K562 (cell line): ENCODE measurements at regions not wholly inside any gene's neighbourhood (a gene's known extent, or its start where the extent isn't known, plus 50 kb on each side); places are given as distances from the start of the nearest gene placed in this dataset.

Experiments
- ATAC-seq: fragments of 200-7000 bp; cut with Tn5 transposase; 3 replicates; pipeline ENCODE4 v1.9.1; 2020; ENCODE audit warnings: moderate library complexity
- BruUV-seq: library from RNA; stranded (reverse); fragments of 400-500 nt; replicated peaks from 2 replicates; lab custom pipeline; 2021; lab: Mats Ljungman, UMichigan
- CTCF ChIA-PET: fragments of 300-600 bp; formaldehyde crosslinking; extraction: SDS; loops from one replicate; lab custom pipeline; 2021; ENCODE audit warnings: low intra/inter-chr PET ratio; lab: Yijun Ruan, JAX
- POLR2A ChIA-PET: fragments of 300-600, 350-650 bp; sonication (Branson Sonifier 250); formaldehyde crosslinking; extraction: SDS; loops from one replicate; lab custom pipeline; 2021; ENCODE audit warnings: antibody characterized with exemption, inconsistent platforms; lab: Yijun Ruan, JAX
- DNase-seq, 4 experiments: peaks; one replicate each; pipeline versions ENCODE4 v3.0.0 to v3.0.0-alpha.2; 2011 to 2018; ENCODE audit warnings: low spot score in 3 of 4, mixed read lengths in 3 of 4; ENCODE audit errors: extremely low read depth in 1 of 4
- FAIRE-seq: peaks from 2 replicates; lab custom pipeline; 2011; peaks lifted over from hg19 to GRCh38; lab: Jason Lieb, UNC
- H2AFZ ChIP-seq: 2 replicates; pipeline ENCODE4 v1.6.0; 2011; ENCODE audit warnings: low read depth, low read length, control low read depth, inconsistent platforms
- H3K27ac ChIP-seq: fragments of 200-600 bp; 3 replicates; pipeline ENCODE4 v1.8.0; 2011; ENCODE audit warnings: low read depth, mild to moderate bottlenecking, control low read depth, inconsistent platforms, low read length, moderate library complexity, mixed read lengths; ENCODE audit errors: extremely low read depth
- H3K27me3 ChIP-seq, 2 experiments: fragments of 300-600 bp in 1 of 2; 2 replicates in 1 of 2; 3 replicates in 1 of 2; pipeline versions ENCODE4 v1.6.0 to v1.8.0; 2011; ENCODE audit warnings: inconsistent platforms in 2 of 2, low read length in 2 of 2, mild to moderate bottlenecking in 1 of 2, mixed read lengths in 1 of 2, moderate library complexity in 1 of 2; ENCODE audit not compliant: control insufficient read depth in 2 of 2, insufficient read depth in 2 of 2
- H3K36me3 ChIP-seq: fragments of 300-600 bp; 3 replicates; pipeline ENCODE4 v1.8.0; 2011; ENCODE audit warnings: mild to moderate bottlenecking, low read length, inconsistent platforms; ENCODE audit not compliant: control insufficient read depth, insufficient read depth
- H3K4me1 ChIP-seq, 2 experiments: fragments of 200-600 bp in 1 of 2; replicated peaks in 1 of 2; 2 replicates in 1 of 2; 3 replicates in 1 of 2; pipeline versions ENCODE4 v1.5.1 to v1.8.0; 2011; ENCODE audit warnings: inconsistent platforms in 2 of 2, low read length in 2 of 2, mild to moderate bottlenecking in 1 of 2, mixed read lengths in 1 of 2, moderate library complexity in 1 of 2; ENCODE audit not compliant: control insufficient read depth in 2 of 2, insufficient read depth in 2 of 2
- H3K4me2 ChIP-seq: 2 replicates; pipeline ENCODE4 v1.6.1; 2011; ENCODE audit warnings: low read length, control low read depth, inconsistent platforms, mixed read lengths; ENCODE audit not compliant: insufficient read depth
- H3K4me3 ChIP-seq: fragments of 200-600 bp; sonication (generic), shearing (Covaris generic); 2 replicates; pipeline ENCODE4 v1.5.1; 2016; ENCODE audit warnings: control low read depth, inconsistent platforms
- H3K79me2 ChIP-seq: fragments of 200-600 bp; 3 replicates; pipeline ENCODE4 v1.8.0; 2011; ENCODE audit warnings: low read length, inconsistent platforms; ENCODE audit not compliant: control insufficient read depth, insufficient read depth
- H3K9ac ChIP-seq, 2 experiments: 2 replicates each; pipeline versions ENCODE4 v1.6.0 to v1.6.1; 2011; ENCODE audit warnings: low read depth in 2 of 2, low read length in 2 of 2, control low read depth in 1 of 2, inconsistent platforms in 1 of 2, mild to moderate bottlenecking in 1 of 2, mixed read lengths in 1 of 2; ENCODE audit not compliant: insufficient read depth in 1 of 2
- H3K9me1 ChIP-seq: one replicate; pipeline ENCODE4 v1.6.0; 2011; ENCODE audit warnings: inconsistent platforms, mild to moderate bottlenecking, low read length, moderate library complexity; ENCODE audit not compliant: control insufficient read depth, insufficient read depth
- H3K9me3 ChIP-seq: replicated peaks from 2 replicates; pipeline ENCODE4 v1.5.1; 2011; ENCODE audit warnings: low read depth, low read length, inconsistent platforms; ENCODE audit not compliant: control insufficient read depth, insufficient read depth
- H4K20me1 ChIP-seq: replicated peaks from 2 replicates; pipeline ENCODE4 v1.6.1; 2011; ENCODE audit warnings: low read length, inconsistent platforms, mixed read lengths; ENCODE audit not compliant: control insufficient read depth, insufficient read depth
- ATF6 ChIP-seq: sonication (generic); formaldehyde crosslinking; IDR thresholded peaks from 2 replicates; pipeline ENCODE4 v1.4.0; 2020; ENCODE audit warnings: mild to moderate bottlenecking, missing genetic modification reagents
- ELK1 ChIP-seq: sonication (generic); formaldehyde crosslinking; IDR thresholded peaks from 2 replicates; pipeline ENCODE4 v1.8.1; 2022; ENCODE audit warnings: missing genetic modification reagents
- HEY1 ChIP-seq: fragments of 250-450 bp; sonication (Bioruptor Pico); IDR thresholded peaks from 2 replicates; pipeline ENCODE4 v1.5.0; 2020; ENCODE audit warnings: mild to moderate bottlenecking, moderate library complexity, borderline replicate concordance
- NEUROD1 ChIP-seq: fragments of 150-350 bp; IDR thresholded peaks from 2 replicates; pipeline ENCODE4 v1.6.1; 2014; ENCODE audit warnings: borderline replicate concordance, low read length, low read depth; ENCODE audit not compliant: partially characterized antibody
- NFIC ChIP-seq: fragments of 450-650 bp; IDR thresholded peaks from 2 replicates; pipeline ENCODE4 v1.6.1; 2017; ENCODE audit warnings: mild to moderate bottlenecking, inconsistent platforms
- SMARCA5 ChIP-seq: fragments of 450-650 bp; IDR thresholded peaks from 2 replicates; pipeline ENCODE4 v1.6.1; 2016
- THRB ChIP-seq: fragments of 450-650 bp; formaldehyde crosslinking; conservative IDR thresholded peaks from 2 replicates; pipeline ENCODE4 v1.4.0; 2022; ENCODE audit warnings: mild to moderate bottlenecking, missing genetic modification characterization
- ZFP1 ChIP-seq: fragments of 450-650 bp; formaldehyde crosslinking; IDR thresholded peaks from 2 replicates; pipeline ENCODE4 v1.4.0; 2020; ENCODE audit warnings: mild to moderate bottlenecking, mixed read lengths
- ZNF224 ChIP-seq: sonication (generic); formaldehyde crosslinking; IDR thresholded peaks from 2 replicates; pipeline ENCODE4 v1.8.0; 2022; ENCODE audit warnings: mild to moderate bottlenecking, missing genetic modification reagents
- ZNF785 ChIP-seq: fragments of 250-450 bp; sonication (Bioruptor Pico); IDR thresholded peaks from 2 replicates; pipeline ENCODE4 v1.4.0; 2020; ENCODE audit warnings: mild to moderate bottlenecking
- WGBS: fragments of 100-300 bp; shearing (Covaris generic); methylation state at CpG from one replicate; pipeline ENCODE4 v1.1.6; 2016; ENCODE audit warnings: low coverage, mixed read lengths; ENCODE audit not compliant: insufficient coverage; ENCODE audit errors: missing lambda C conversion rate; 5-methylcytosine and 5-hydroxymethylcytosine counted together
- in situ Hi-C: fragments of 300-500 bp; cut with MboI; formaldehyde crosslinking; loops from 4 replicates; pipeline ENCODE4 v1.15.0; 2018; ENCODE audit warnings: inconsistent platforms, mixed read lengths
- intact Hi-C: fragments of 100-400 bp; cut with micrococcal nuclease; formaldehyde crosslinking; loops from 2 replicates; pipeline ENCODE4 v1.14.2; 2022

GRCh38 chr3:144380849-144381248, 409.2 kb downstream of the DIPK2A start:
- Histone ChIP-seq H3K27ac (no peak overlapping the region), H3K36me3 (no peaks in the 10 kb centered on the region), H3K79me2 (no peaks in the 10 kb centered on the region), H3K4me3 (no peak overlapping the region), H2AFZ (no peak overlapping the region), H3K9ac (no peak overlapping the region), H3K4me1 (no peaks in the 10 kb centered on the region), H3K9me1 (no peaks in the 10 kb centered on the region), H3K9me3 (no peaks in the 10 kb centered on the region), H3K4me2 (no peak overlapping the region), H4K20me1 (no peaks in the 10 kb centered on the region), H3K27me3 (no peaks in the 10 kb centered on the region)
- POLR2A ChIA-PET: no interaction called here
- TF ChIP-seq ZFP1 (CRISPR knock-in tag) (no peak), ZNF785 (no peak), SMARCA5 (no peak), THRB (CRISPR knock-in tag) (no peak), NEUROD1 (no peak), NFIC (no peak), ATF6 (CRISPR knock-in tag) (no peak), ZNF224 (CRISPR knock-in tag) (no peak), HEY1 (CRISPR knock-in tag) (no peak), ELK1 (CRISPR knock-in tag) (no peak)
- no TSS peak for BruUV-seq
- WGBS: 2% methylated on average over 4 of the region's 4 CpGs
- CTCF ChIA-PET: no interaction called here
- in situ Hi-C loops: no loop called here
- intact Hi-C loops: no loop called here
- DNase-seq (no peak), FAIRE-seq (no peak), ATAC-seq (no peak)
